Calu3 (cell line): ENCODE measurements at regions not wholly inside any gene's neighbourhood (a gene's known extent, or its start where the extent isn't known, plus 50 kb on each side); places are given as distances from the start of the nearest gene placed in this dataset.

ENCODE experiments used
- BruUV-seq: library from RNA; stranded (reverse); fragments of 400-500 nt; replicated peaks from 2 replicates; lab custom pipeline; 2021; lab: Mats Ljungman, UMichigan
- CTCF ChIA-PET: fragments of 300-600 bp; sonication (Branson Sonifier 250); formaldehyde crosslinking; loops from one replicate; lab custom pipeline; 2022; ENCODE audit warnings: antibody characterized with exemption; lab: Charles Lee
- DNase-seq: peaks from one replicate; pipeline ENCODE4 v3.0.0; 2022
- H3K27ac Mint-ChIP-seq: one replicate; pipeline ENCODE4 v1.8.0; 2022; ENCODE audit warnings: mixed read lengths; ENCODE audit not compliant: unreplicated experiment
- H3K27me3 Mint-ChIP-seq: one replicate; pipeline ENCODE4 v1.8.0; 2022; ENCODE audit warnings: mixed read lengths; ENCODE audit not compliant: unreplicated experiment
- H3K36me3 Mint-ChIP-seq: one replicate; pipeline ENCODE4 v1.8.0; 2022; ENCODE audit warnings: mild to moderate bottlenecking, moderate library complexity, mixed read lengths; ENCODE audit not compliant: insufficient read depth, unreplicated experiment
- H3K4me1 Mint-ChIP-seq: one replicate; pipeline ENCODE4 v1.8.0; 2022; ENCODE audit warnings: mild to moderate bottlenecking, low read depth, mixed read lengths; ENCODE audit not compliant: unreplicated experiment
- H3K4me3 Mint-ChIP-seq: one replicate; pipeline ENCODE4 v1.8.0; 2022; ENCODE audit warnings: mild to moderate bottlenecking, low read depth, moderate library complexity, mixed read lengths; ENCODE audit not compliant: unreplicated experiment
- H3K9me3 Mint-ChIP-seq: one replicate; pipeline ENCODE4 v1.8.0; 2022; ENCODE audit warnings: low read depth, mixed read lengths; ENCODE audit not compliant: unreplicated experiment
- CTCF ChIP-seq: fragments of 200-600 bp; IDR thresholded peaks from one replicate; pipeline ENCODE4 v1.8.0; 2022; ENCODE audit warnings: antibody characterized with exemption; ENCODE audit not compliant: unreplicated experiment
- intact Hi-C: fragments of 100-400 bp; cut with micrococcal nuclease; formaldehyde crosslinking; loops from one replicate; pipeline ENCODE4 v1.10.0; 2022; ENCODE audit not compliant: unreplicated experiment

- no peak for TF ChIP-seq CTCF
- intact Hi-C loops, result no loop called here
- no peak for DNase-seq
- H3K4me3 Mint-ChIP-seq, result no peak overlapping the region
- no peak overlapping the region for H3K27ac Mint-ChIP-seq
- peaks cover 6% of the 10 kb centered on the region for H3K4me1 Mint-ChIP-seq
- CTCF ChIA-PET, result no interaction called here
- no peaks in the 10 kb centered on the region for H3K36me3 Mint-ChIP-seq
- H3K27me3 Mint-ChIP-seq, result no peaks in the 10 kb centered on the region
- BruUV-seq, result no TSS peak
- H3K9me3 Mint-ChIP-seq, result no peaks in the 10 kb centered on the region
Measured at GRCh38 chr6:90911642-90912041, 324.8 kb upstream of the MAP3K7 start.

- Mint-ChIP-seq H3K27me3 (no peaks in the 10 kb centered on the region), H3K4me1 (no peaks in the 10 kb centered on the region), H3K4me3 (no peak overlapping the region), H3K36me3 (no peaks in the 10 kb centered on the region), H3K9me3 (no peaks in the 10 kb centered on the region), H3K27ac (no peak overlapping the region)
- CTCF ChIA-PET, result no interaction called here
- no peak for TF ChIP-seq CTCF
- intact Hi-C loops, result no loop called here
- no TSS peak for BruUV-seq
- no peak for DNase-seq
Measured at GRCh38 chr6:90910893-90911292, 324.0 kb upstream of the MAP3K7 start.

GRCh38 chr6:90907931-90908655 lies 321.2 kb upstream of the MAP3K7 start:
- no peak overlapping the region for H3K4me3 Mint-ChIP-seq
- intact Hi-C loops, result no loop called here
- H3K9me3 Mint-ChIP-seq, result no peaks in the 10 kb centered on the region
- DNase-seq, result no peak
- H3K27ac Mint-ChIP-seq, result no peak overlapping the region
- H3K36me3 Mint-ChIP-seq, result no peaks in the 10 kb centered on the region
- no peak for TF ChIP-seq CTCF
- no peaks in the 10 kb centered on the region for H3K4me1 Mint-ChIP-seq
- CTCF ChIA-PET, result no interaction called here
- no peaks in the 10 kb centered on the region for H3K27me3 Mint-ChIP-seq
- no TSS peak for BruUV-seq

GRCh38 chr6:90905351-90905750 lies 318.5 kb upstream of the MAP3K7 start:
- Mint-ChIP-seq H3K9me3 (no peaks in the 10 kb centered on the region), H3K4me1 (no peaks in the 10 kb centered on the region), H3K27me3 (no peaks in the 10 kb centered on the region), H3K27ac (no peak overlapping the region), H3K36me3 (no peaks in the 10 kb centered on the region), H3K4me3 (no peak overlapping the region)
- CTCF ChIA-PET, result no interaction called here
- no peak for DNase-seq
- BruUV-seq, result no TSS peak
- intact Hi-C loops, result no loop called here
- no peak for TF ChIP-seq CTCF
